CD4-positive, alpha-beta T cell treated with Interleukin-21 for 1 hour (primary cell): ENCODE measurements at regions not wholly inside any gene's neighbourhood (a gene's known extent, or its start where the extent isn't known, plus 50 kb on each side); places are given as distances from the start of the nearest gene placed in this dataset.
"Not testable (repeated sequence)": the region's sequence is repeated elsewhere in the genome, so short reads cannot be mapped to it uniquely, and the experiment has no call there.

Experiments used
- DNase-seq: peaks from one replicate; pipeline ENCODE4 v3.0.0-alpha.2; 2020

GRCh38 chr9:84054341-84055010 is 73.9 kb downstream of the RMI1 start:
- no peak for DNase-seq

DNA sequence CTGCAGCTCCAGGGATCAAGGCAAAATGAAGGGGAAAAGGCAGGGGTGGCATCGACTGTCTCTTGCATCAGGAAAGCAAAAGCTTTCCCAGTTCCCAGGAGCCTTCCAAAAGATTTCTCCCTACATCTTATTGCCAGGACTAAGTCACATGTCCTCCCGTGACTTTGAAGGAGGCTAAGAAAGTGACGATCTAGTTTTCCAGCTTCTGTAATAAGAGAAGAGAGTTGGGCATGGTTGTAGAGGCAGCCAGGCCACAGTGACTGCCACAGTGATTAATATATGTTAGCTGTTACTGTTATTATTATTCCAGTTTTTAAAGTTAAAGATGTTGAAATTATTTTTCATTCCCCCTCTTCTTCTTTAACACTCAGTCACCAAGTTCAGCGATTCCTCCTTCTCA is 77.1 kb downstream of the RMI1 start:
- no peak for DNase-seq

- DNase-seq, result no peak
Measured at GRCh38 chr9:84059936-84060335, 79.3 kb downstream of the RMI1 start.

GRCh38 chr9:84061613-84062193 is 81.1 kb downstream of the RMI1 start:
- no peak for DNase-seq

DNA sequence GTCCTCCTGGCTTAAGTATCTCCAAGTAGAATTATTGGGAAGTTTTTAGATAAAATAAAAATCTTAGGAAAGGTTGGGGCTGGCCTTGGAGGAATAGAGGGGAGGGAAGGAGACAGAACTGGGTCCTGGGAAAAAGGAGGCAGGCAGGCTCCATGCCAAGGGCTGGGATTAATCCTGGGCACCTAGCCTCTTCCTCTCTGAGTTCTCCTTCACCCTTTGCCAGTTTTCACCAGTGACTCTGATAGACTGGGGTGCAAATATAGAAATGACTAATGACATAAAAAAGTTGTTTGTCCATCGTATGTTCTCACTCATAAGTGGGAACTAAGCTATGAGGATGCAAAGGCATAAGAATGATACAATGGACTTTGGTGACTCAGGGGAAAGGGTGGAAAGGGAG is 81.9 kb downstream of the RMI1 start:
- DNase-seq, result no peak

DNA sequence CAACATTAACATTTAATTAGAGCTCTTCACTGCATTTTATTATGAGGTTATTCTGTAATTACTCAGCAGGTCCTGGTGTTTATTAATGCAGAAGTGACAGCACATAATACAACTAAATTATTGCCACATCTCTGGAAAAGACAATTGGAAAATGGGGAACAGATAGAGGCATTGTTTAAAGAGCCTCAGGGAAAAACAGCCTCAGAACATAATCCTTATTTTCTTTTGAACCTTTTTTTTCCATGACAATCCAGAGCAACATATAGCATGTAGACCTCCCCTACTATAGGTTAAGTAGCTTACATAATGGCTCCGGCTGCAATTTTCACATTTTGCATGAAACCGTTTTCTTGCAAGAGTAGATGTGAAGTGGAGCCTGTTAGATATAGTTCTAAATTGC is 87.2 kb downstream of the RMI1 start:
- DNase-seq, result no peak

DNA sequence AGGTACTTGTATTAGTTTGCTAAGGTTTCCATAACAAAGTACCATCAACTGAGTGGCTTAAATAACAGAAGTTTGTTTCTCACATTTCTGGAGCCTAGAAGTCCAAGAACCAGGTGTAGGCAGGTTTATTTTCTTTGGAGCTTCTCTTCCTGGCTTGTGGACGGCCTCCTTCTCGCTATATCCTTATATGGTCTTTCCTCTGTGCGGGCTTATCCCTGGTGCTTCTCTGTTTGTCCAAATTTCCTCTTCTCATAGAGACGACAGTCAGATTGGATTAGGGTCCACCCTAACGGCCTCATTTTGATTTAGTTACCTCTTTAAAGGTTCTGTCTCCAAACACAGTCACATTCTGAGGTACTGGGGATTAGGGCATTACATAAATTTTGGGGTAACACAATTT is 88.3 kb downstream of the RMI1 start:
- DNase-seq, result no peak

DNA sequence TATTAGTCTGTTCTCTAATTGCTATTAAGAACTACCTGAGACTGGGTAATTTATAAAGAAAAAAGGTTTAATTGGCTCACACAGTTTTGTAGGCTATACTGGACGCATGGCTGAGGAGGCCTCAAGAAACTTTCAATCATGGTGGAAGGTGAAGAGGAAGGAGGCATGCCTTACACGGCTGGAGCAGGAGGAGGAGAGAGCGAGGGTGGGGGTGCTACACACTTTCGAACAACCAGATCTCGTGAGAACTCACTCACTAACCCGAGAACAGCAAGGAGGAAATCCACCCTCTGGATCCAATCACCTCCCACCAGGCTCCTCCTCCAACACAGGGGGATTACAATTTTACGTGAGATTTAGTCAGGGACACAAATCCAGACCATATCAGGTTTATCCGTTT is 90.0 kb downstream of the RMI1 start:
- DNase-seq, result no peak

DNA sequence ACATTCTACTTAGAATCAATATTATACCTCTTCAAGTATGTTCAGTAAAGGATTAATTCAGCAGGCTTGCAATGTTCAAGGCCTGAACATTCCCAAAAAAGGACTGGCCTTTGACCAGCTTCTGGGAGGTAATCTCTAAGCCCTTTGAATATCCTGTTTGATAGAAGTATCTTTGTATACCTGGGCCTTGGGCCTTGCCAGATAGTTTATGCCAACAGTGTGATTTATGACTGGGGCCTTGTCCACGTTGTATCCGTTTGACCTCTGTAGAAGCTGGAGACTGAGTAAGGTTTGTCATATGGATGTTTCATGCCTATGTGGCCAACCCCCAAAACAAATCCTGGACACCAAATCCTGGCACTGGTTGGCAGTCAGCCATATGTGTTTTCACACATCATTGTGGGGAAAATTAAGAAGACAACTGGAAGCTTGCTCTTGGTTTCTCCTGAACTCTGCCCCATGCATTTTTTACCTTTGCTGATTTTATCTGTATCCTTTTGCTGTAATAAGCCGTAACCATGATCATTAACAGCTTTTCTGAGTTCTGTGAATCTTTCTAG is 92.1 kb downstream of the RMI1 start:
- DNase-seq, result no peak

- no peak for DNase-seq
Measured at GRCh38 chr9:84075004-84075403, 94.4 kb downstream of the RMI1 start.

GRCh38 chr9:84076384-84076783 is 95.8 kb downstream of the RMI1 start:
- no peak for DNase-seq

GRCh38 chr9:84077816-84078215 is 97.2 kb downstream of the RMI1 start:
- not testable (repeated sequence) for DNase-seq

DNA sequence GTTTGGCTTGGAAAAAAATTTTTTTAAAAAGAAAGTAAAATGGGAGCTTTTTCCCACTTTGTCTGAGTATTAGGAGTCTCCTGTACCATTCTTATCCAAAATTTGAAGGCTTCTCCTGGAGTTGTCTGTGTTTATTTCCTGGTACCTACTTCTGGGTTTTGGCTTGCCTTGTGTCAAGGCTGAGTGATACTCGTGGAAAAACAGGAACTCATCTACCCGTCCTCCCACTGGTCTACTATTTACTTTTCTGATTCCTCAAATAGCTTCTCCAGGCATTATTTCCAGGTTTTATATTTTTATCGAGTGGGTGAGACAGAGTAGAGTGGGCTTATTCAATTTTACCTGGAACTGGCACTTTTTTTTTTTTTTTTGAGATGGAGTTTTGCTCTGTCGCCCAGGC is 99.4 kb downstream of the RMI1 start:
- no peak for DNase-seq

GRCh38 chr9:84101964-84102632 is 121.5 kb downstream of the RMI1 start:
- DNase-seq, result no peak

DNA sequence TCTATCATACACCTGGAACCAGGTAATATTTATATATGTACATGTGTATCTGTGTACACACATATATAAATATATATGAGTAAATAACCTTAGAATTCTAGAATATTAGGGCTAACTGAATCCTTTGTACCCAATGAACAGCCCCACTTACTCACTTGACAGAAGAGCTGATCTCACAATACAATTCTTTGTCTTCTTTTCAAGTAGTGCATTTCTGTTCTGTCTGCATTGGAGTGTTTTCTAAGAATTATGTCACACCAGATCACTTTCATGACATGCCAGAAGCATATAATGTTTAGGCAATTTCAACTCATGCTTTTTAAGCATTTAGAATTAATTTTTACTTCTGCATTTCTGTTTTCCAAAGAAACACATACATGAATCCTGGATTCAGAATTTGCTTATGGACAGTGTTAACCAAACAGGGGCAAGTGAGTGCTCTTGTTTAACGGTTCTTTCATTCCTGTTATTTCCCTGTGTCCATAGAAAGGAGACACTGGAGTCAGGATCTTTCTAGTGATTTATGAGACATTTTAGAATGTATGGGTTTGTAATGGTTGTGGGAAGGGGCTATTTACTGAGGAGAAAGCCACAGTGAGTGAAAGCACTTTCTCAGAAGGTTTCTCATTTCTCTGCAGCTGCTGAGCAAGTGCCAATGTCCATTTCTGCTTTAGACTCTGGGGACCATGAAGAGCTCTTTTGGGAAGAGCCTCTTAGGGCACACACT is 123.2 kb downstream of the RMI1 start:
- DNase-seq, result no peak

DNA sequence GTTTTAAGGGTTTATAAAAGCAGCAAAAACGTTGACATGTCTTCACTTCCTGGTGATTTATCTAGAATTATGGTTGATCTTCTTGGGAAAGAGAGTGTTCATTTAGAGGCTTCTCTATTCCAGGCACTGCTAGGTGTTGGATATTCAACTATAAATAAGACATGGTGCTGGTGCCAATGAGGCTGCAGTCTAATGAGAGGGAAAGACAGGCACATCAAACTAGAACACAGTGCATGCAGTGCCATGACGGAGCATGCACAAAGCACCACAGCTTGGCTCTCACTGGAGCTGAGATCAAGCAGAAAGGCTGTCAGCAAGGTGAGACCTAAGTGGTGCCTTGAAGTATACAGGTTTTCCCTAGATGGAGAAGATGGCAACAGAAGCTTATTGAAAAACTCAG is 126.5 kb downstream of the RMI1 start:
- no peak for DNase-seq

DNA sequence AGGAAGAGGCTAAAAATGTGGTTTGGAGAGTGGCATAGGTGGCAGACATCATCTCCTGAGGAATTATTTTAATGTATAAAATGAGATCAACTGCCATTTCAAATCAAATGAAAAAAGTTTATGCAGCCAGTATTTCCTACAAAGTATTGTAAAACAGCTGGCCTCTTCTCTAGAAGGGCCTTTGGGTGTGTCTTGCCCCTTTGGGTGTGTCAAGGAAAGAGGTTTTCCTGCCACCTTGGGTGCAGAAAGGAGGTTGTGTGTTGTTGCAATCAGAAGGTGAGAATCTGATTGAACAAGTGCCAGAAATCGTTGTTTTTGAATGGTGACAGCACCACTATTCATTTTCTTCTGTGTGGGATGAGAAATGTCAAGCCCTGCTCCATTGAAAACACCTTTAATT is 127.4 kb downstream of the RMI1 start:
- DNase-seq, result no peak

DNA sequence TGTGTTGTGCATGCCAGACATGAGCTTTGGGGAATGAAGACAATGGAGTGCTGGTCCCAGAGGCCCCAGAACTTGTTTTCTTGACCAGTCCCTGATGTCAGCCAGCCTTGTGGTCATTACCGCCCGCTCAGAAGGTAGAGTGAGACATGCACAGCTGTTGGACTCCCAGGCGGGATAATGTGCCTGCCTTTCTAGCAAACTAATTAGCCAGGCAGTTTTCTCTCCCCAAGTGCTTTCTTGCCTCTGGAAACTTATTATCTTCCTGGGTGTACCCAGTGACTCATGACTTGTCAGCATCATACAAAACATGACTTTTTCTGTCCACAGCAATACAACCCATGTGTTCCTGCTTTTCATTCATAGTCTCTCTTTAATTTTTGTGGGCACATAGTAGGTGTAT is 131.1 kb downstream of the RMI1 start:
- DNase-seq, result no peak

DNA sequence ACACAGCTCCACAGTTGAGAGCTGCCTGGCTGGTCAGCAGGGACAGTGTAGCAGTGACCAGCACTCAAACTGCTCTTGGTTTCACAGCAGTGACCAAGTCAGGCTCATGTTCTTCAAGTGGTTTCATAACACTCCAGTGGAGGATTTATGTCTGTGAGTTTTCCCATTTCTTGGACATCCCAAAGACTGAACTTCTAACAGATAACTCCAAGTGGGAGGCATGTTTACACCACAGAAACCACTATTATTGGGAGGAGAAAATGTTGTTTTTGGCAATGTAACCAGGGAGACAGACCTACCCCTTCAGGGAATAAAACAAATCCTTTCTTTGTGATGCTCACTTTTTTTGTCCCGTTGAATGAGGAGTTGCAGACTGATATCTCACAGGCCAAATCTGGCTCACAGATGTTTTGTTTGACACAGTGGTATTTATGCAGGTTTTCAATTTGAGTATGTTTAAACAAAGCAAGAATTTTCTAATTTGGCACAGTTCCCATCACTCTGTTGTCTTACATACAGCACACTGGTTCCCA is 141.5 kb downstream of the RMI1 start:
- no peak for DNase-seq

- no peak for DNase-seq
Measured at GRCh38 chr9:84122572-84122971, 142.0 kb downstream of the RMI1 start.

DNA sequence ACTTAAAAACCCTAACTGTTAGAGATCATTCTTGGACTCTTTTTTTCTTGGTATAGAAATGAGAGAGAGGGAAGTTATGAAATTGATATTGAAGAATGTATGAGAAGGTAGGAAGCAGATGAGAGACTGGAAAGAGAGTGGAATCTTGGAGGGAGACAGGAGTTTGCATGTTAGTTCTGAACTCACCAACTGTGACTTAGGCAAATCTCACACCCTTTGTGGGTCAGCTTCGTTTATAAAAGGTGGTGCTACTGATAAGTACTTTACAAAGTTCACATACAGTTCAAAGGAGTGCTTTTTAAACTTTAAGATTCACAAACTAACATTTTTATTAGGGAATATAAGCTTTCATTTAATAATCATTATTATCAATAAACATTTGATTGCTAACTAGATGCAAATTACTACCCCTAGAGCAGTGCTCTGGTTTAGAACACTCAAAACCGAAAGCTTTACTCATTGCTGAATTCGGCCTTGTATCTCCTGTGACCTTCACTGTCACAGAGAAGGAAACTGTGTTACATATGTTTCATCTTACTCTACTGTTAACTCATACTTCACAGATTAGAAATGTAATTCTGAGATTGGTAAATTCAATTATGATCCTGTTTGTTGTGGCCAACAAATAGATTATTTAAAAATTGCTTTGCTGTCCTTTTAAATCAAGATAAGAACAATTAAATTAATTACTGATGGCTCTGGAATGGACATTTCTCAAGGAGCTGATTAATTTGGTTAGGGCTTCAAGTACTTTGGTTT is 143.2 kb downstream of the RMI1 start:
- DNase-seq, result no peak

DNA sequence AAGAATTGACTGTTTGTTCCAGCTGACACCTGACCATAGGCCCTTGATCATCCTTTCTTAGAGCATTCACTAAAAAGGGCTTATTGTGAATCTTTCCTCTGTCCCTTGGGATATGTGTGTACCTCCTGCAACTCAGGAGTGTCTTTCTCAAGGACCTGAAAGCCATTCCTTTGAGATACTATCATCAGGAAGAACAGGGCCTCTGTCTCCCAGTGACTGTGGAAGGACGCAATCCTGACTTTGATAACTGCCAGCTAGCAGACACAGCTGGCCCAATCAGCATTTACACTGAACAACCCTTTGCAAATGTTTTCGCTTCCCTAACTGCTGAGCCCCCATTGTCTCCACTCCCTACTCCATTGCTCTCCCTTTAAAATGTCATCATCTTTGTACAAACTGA is 144.4 kb downstream of the RMI1 start:
- DNase-seq, result no peak

DNA sequence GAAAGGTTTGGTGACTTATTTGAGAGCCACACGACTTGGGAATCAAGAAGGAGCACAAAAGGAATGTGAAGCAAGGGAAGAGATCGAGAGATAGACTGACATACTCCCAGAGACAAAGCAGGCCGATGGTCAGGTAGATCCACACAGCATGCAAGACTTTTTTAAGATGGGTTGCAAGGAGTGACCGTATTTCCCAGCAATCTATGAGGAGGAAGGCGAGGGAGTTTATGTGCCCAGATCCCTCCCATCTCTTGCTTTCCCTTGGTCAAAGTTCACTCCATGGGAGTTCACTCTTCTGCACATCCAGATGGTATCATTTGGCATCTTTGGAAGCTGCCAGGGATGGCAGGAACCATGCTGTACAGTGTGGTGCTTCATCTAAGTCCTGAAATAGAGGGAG is 148.9 kb downstream of the RMI1 start:
- no peak for DNase-seq
